ENCODE measurements at regions not wholly inside any gene's neighbourhood (a gene's known extent, or its start where the extent isn't known, plus 50 kb on each side); places are given as distances from the start of the nearest gene placed in this dataset.

DNA sequence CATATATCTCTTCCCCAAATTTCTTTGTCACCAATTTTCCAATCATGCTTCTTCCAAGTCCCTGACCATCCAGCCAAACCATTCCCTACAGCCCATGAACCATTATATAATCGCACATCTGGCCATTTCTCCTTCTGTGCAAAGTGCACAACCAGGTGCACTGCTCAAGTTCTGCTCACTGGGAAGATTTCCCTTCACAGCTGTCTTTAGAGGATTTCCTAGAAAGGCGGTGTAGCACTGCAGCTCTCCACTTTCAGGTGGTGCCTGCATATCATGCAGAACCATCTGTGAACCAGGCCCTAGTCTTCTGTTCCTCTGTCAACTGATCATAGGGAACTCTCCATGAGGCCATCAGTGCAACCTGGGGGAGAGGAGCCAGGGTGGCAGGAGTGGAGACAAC lies 95.0 kb upstream of the CABCOCO1 start (continued):
- TF ChIP-seq ZNF184 (CRISPR knock-in tag; IDR thresholded peaks at IDR 0.05): no peak
- TF ChIP-seq L3MBTL2 (IDR thresholded peaks at IDR 0.05): no peak
- TF ChIP-seq ETV1 (tag; conservative IDR thresholded peaks at IDR 0.05; ENCODE audit: low read depth): no peak
- no peak for TF ChIP-seq EWSR1 (IDR thresholded peaks at IDR 0.05; ENCODE audit: borderline replicate concordance, low read depth, partially characterized antibody)
- TF ChIP-seq EZH2 (IDR thresholded peaks at IDR 0.05; ENCODE audit: borderline replicate concordance, low read depth, low read length): no peak
- TF ChIP-seq CBX1 (IDR thresholded peaks at IDR 0.05; ENCODE audit: low read depth): no peak
- no peak for TF ChIP-seq ZNF668 (CRISPR knock-in tag; IDR thresholded peaks at IDR 0.05)
- TF ChIP-seq TAL1 (IDR thresholded peaks at IDR 0.05): peak; percentile 48
- TF ChIP-seq, protein P1, sequence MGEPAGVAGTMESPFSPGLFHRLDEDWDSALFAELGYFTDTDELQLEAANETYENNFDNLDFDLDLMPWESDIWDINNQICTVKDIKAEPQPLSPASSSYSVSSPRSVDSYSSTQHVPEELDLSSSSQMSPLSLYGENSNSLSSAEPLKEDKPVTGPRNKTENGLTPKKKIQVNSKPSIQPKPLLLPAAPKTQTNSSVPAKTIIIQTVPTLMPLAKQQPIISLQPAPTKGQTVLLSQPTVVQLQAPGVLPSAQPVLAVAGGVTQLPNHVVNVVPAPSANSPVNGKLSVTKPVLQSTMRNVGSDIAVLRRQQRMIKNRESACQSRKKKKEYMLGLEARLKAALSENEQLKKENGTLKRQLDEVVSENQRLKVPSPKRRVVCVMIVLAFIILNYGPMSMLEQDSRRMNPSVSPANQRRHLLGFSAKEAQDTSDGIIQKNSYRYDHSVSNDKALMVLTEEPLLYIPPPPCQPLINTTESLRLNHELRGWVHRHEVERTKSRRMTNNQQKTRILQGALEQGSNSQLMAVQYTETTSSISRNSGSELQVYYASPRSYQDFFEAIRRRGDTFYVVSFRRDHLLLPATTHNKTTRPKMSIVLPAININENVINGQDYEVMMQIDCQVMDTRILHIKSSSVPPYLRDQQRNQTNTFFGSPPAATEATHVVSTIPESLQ (CRISPR knock-in tag; IDR thresholded peaks at IDR 0.05): no peak
- TF ChIP-seq, protein P2, sequence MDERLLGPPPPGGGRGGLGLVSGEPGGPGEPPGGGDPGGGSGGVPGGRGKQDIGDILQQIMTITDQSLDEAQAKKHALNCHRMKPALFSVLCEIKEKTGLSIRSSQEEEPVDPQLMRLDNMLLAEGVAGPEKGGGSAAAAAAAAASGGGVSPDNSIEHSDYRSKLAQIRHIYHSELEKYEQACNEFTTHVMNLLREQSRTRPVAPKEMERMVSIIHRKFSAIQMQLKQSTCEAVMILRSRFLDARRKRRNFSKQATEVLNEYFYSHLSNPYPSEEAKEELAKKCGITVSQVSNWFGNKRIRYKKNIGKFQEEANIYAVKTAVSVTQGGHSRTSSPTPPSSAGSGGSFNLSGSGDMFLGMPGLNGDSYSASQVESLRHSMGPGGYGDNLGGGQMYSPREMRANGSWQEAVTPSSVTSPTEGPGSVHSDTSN (CRISPR knock-in tag; IDR thresholded peaks at IDR 0.05; ENCODE audit: low read depth): no peak
- TF ChIP-seq, protein P2 (tag; conservative IDR thresholded peaks at IDR 0.05; ENCODE audit: low read depth): no peak
- peak; percentile 60 for TF ChIP-seq CBFA2T3 (IDR thresholded peaks at IDR 0.05)
- no peak for TF ChIP-seq SRSF1 (IDR thresholded peaks at IDR 0.05; ENCODE audit: low read depth, low read length)
- TF ChIP-seq, protein P3, sequence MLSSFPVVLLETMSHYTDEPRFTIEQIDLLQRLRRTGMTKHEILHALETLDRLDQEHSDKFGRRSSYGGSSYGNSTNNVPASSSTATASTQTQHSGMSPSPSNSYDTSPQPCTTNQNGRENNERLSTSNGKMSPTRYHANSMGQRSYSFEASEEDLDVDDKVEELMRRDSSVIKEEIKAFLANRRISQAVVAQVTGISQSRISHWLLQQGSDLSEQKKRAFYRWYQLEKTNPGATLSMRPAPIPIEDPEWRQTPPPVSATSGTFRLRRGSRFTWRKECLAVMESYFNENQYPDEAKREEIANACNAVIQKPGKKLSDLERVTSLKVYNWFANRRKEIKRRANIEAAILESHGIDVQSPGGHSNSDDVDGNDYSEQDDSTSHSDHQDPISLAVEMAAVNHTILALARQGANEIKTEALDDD (IDR thresholded peaks at IDR 0.05): no peak
- TF ChIP-seq TRIM24 (IDR thresholded peaks at IDR 0.05): peak in 1 of 2 experiments; percentile 26; a peak in 1 of 4 replicates
- TF ChIP-seq CBFA2T2 (conservative IDR thresholded peaks at IDR 0.05): peak; percentile 59
- TF ChIP-seq ZNF146 (CRISPR knock-in tag; IDR thresholded peaks at IDR 0.05; ENCODE audit: unreplicated experiment): no peak
- no peak for TF ChIP-seq ZFP36 (IDR thresholded peaks at IDR 0.05; ENCODE audit: low read depth, low read length, partially characterized antibody)
- TF ChIP-seq PHB2 (IDR thresholded peaks at IDR 0.05; ENCODE audit: low read depth): no peak
- TF ChIP-seq ARID1B (IDR thresholded peaks at IDR 0.05): 0 out of 2 replicates have a peak, but pooled peaks have one; percentile 19
- no peak for TF ChIP-seq HMG20B (CRISPR knock-in tag; IDR thresholded peaks at IDR 0.05)
- TF ChIP-seq TEAD4 (IDR thresholded peaks at IDR 0.05; ENCODE audit: low read length): peak; percentile 35; the same call in 1 of the 2 replicates
- TF ChIP-seq TEAD4 (CRISPR knock-in tag; IDR thresholded peaks at IDR 0.05; ENCODE audit: borderline replicate concordance): no peak
- no peak for TF ChIP-seq HSF4 (CRISPR knock-in tag; IDR thresholded peaks at IDR 0.05; ENCODE audit: borderline replicate concordance)
- no peak for TF ChIP-seq RBFOX2 (IDR thresholded peaks at IDR 0.05; ENCODE audit: low read depth, low read length)
- TF ChIP-seq, protein P4, sequence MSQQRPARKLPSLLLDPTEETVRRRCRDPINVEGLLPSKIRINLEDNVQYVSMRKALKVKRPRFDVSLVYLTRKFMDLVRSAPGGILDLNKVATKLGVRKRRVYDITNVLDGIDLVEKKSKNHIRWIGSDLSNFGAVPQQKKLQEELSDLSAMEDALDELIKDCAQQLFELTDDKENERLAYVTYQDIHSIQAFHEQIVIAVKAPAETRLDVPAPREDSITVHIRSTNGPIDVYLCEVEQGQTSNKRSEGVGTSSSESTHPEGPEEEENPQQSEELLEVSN (IDR thresholded peaks at IDR 0.05; ENCODE audit: borderline replicate concordance in 1 of 2, extremely low read depth in 1 of 2, insufficient read depth in 1 of 2, insufficient read length in 1 of 2, low read depth in 1 of 2, low read length in 1 of 2, poor library complexity in 1 of 2, severe bottlenecking in 1 of 2): no peak

All from K562 (cell line).